Tibial nerve (tissue), 4 donors: ENCODE measurements at regions not wholly inside any gene's neighbourhood (a gene's known extent, or its start where the extent isn't known, plus 50 kb on each side); places are given as distances from the start of the nearest gene placed in this dataset.

Experiments used
- CTCF ChIP-seq, 5 experiments: fragments of 200-600 bp in 3 of 5; fragments of 450-650 bp in 2 of 5; sonication (generic) in 3 of 5; IDR thresholded peaks; one replicate each; pipeline ENCODE4 v1.5.1; 2016 to 2019; ENCODE audit warnings: antibody characterized with exemption in 5 of 5, mild to moderate bottlenecking in 3 of 5, moderate library complexity in 2 of 5
- EP300 ChIP-seq, 2 donors: sonication (generic); formaldehyde crosslinking; IDR thresholded peaks; one replicate each; pipeline ENCODE4 v1.6.1; 2017; ENCODE audit warnings: antibody characterized with exemption in 2 of 2, mild to moderate bottlenecking in 1 of 2
- POLR2A ChIP-seq, 2 donors: fragments of 450-650 bp; IDR thresholded peaks; one replicate each; pipeline ENCODE4 v1.6.1; 2017; ENCODE audit warnings: antibody characterized with exemption in 2 of 2, mild to moderate bottlenecking in 2 of 2, moderate library complexity in 2 of 2

- no peak for TF ChIP-seq CTCF (IDR thresholded peaks at IDR 0.05)
- no peak for TF ChIP-seq POLR2A (IDR thresholded peaks at IDR 0.05)
- TF ChIP-seq EP300 (IDR thresholded peaks at IDR 0.05), result no peak
These were observed 250.6 kb upstream of the GPR26 start for GRCh38 chr10:123415523-123415922.
